Fibroblast of gingiva (primary cell): ENCODE measurements at regions not wholly inside any gene's neighbourhood (a gene's known extent, or its start where the extent isn't known, plus 50 kb on each side); places are given as distances from the start of the nearest gene placed in this dataset.

ENCODE experiments used
- DNase-seq: peaks from one replicate; pipeline ENCODE4 v3.0.0-alpha.2; 2011; ENCODE audit warnings: low read depth

- no peak for DNase-seq
Observed at GRCh38 chr16:82405736-82406135, 221.0 kb upstream of the CDH13 start.

GRCh38 chr16:82404586-82405315 is 222.0 kb upstream of the CDH13 start:
- DNase-seq = no peak

GRCh38 chr16:82402665-82403218 is 224.0 kb upstream of the CDH13 start:
- DNase-seq = no peak

- no peak for DNase-seq
Observed at GRCh38 chr16:82400046-82400445, 226.7 kb upstream of the CDH13 start.

- no peak for DNase-seq
Observed at GRCh38 chr16:82396509-82396908, 226.5 kb upstream of the MPHOSPH6 start.

- no peak for DNase-seq
Observed at GRCh38 chr16:82395212-82395611, 225.2 kb upstream of the MPHOSPH6 start.

- no peak for DNase-seq
Observed at GRCh38 chr16:82391690-82392089, 221.7 kb upstream of the MPHOSPH6 start.

GRCh38 chr16:82389956-82390650 is 220.1 kb upstream of the MPHOSPH6 start:
- no peak for DNase-seq

- no peak for DNase-seq
Observed at GRCh38 chr16:82386761-82387160, 216.7 kb upstream of the MPHOSPH6 start.

GRCh38 chr16:82384949-82385348 is 214.9 kb upstream of the MPHOSPH6 start:
- no peak for DNase-seq

GRCh38 chr16:82384017-82384416 is 214.0 kb upstream of the MPHOSPH6 start:
- DNase-seq = no peak

GRCh38 chr16:82382521-82382920 is 212.5 kb upstream of the MPHOSPH6 start:
- no peak for DNase-seq

GRCh38 chr16:82379551-82379950 is 209.5 kb upstream of the MPHOSPH6 start:
- DNase-seq = no peak

GRCh38 chr16:82373976-82374375 is 204.0 kb upstream of the MPHOSPH6 start:
- DNase-seq = no peak

- DNase-seq = no peak
Observed at GRCh38 chr16:82370282-82370681, 200.3 kb upstream of the MPHOSPH6 start.

- no peak for DNase-seq
Observed at GRCh38 chr16:82368041-82368440, 198.0 kb upstream of the MPHOSPH6 start.

GRCh38 chr16:82366462-82366861 is 196.4 kb upstream of the MPHOSPH6 start:
- no peak for DNase-seq

GRCh38 chr16:82364690-82365089 is 194.7 kb upstream of the MPHOSPH6 start:
- no peak for DNase-seq

- no peak for DNase-seq
Observed at GRCh38 chr16:82363026-82363816, 193.2 kb upstream of the MPHOSPH6 start.

- DNase-seq = no peak
Observed at GRCh38 chr16:82361885-82362284, 191.9 kb upstream of the MPHOSPH6 start.

- no peak for DNase-seq
Observed at GRCh38 chr16:82360024-82360783, 190.2 kb upstream of the MPHOSPH6 start.
